Mesenchymal stem cell (in vitro differentiated cells and primary cell): ENCODE measurements at regions not wholly inside any gene's neighbourhood (a gene's known extent, or its start where the extent isn't known, plus 50 kb on each side); places are given as distances from the start of the nearest gene placed in this dataset.

Source experiments
- DNase-seq: peaks from one replicate; pipeline ENCODE4 v3.0.0-alpha.2; 2013
- H2AFZ ChIP-seq: one replicate; pipeline ENCODE4 v1.6.1; 2013; ENCODE audit warnings: low read depth, mild to moderate bottlenecking, control low read depth, inconsistent platforms, low read length, moderate library complexity
- H2AK5ac ChIP-seq: 2 replicates; pipeline ENCODE4 v1.6.1; 2013; ENCODE audit warnings: low read length, moderate library complexity, mild to moderate bottlenecking, inconsistent platforms; ENCODE audit not compliant: severe bottlenecking
- H2BK120ac ChIP-seq: one replicate; pipeline ENCODE4 v1.6.1; 2013; ENCODE audit warnings: low read depth, mild to moderate bottlenecking, inconsistent platforms, low read length, moderate library complexity
- H2BK12ac ChIP-seq, 2 experiments: one replicate each; pipeline ENCODE4 v1.6.1; 2013; ENCODE audit warnings: inconsistent platforms in 2 of 2, low read length in 2 of 2, mild to moderate bottlenecking in 2 of 2, moderate library complexity in 2 of 2, control low read depth in 1 of 2
- H2BK15ac ChIP-seq: one replicate; pipeline ENCODE4 v1.6.1; 2013; ENCODE audit warnings: mild to moderate bottlenecking, low read depth, inconsistent platforms; ENCODE audit not compliant: poor library complexity, severe bottlenecking
- H2BK5ac ChIP-seq: 2 replicates; pipeline ENCODE4 v1.6.1; 2013; ENCODE audit warnings: low read depth, mild to moderate bottlenecking, low read length, control low read depth, inconsistent platforms; ENCODE audit not compliant: poor library complexity, severe bottlenecking
- H3K14ac ChIP-seq, 2 experiments: one replicate each; pipeline ENCODE4 v1.6.1; 2013; ENCODE audit warnings: inconsistent platforms in 2 of 2, low read length in 2 of 2, control low read depth in 1 of 2, mild to moderate bottlenecking in 1 of 2, moderate library complexity in 1 of 2
- H3K18ac ChIP-seq, 2 experiments: one replicate each; pipeline ENCODE4 v1.6.1; 2013; ENCODE audit warnings: inconsistent platforms in 2 of 2, low read length in 2 of 2, control low read depth in 1 of 2, low read depth in 1 of 2, mild to moderate bottlenecking in 1 of 2
- H3K23ac ChIP-seq, 2 experiments: one replicate each; pipeline ENCODE4 v1.6.1; 2013; ENCODE audit warnings: inconsistent platforms in 2 of 2, low read length in 2 of 2, mild to moderate bottlenecking in 2 of 2, moderate library complexity in 2 of 2, control low read depth in 1 of 2
- H3K27ac ChIP-seq: 2 replicates; pipeline ENCODE4 v1.5.1; 2013; ENCODE audit warnings: mild to moderate bottlenecking, moderate library complexity, low read length, control low read depth, inconsistent platforms; ENCODE audit not compliant: poor library complexity, severe bottlenecking
- H3K27me3 ChIP-seq, 2 experiments: 2 replicates each; pipeline versions ENCODE4 v1.6.1 to v1.7.0; 2013; ENCODE audit warnings: low read length in 2 of 2, mild to moderate bottlenecking in 2 of 2, moderate library complexity in 2 of 2, control low read depth in 1 of 2, inconsistent platforms in 1 of 2; ENCODE audit not compliant: control insufficient read depth in 1 of 2, insufficient read depth in 1 of 2
- H3K36me3 ChIP-seq, 2 experiments: 2 replicates each; pipeline versions ENCODE4 v1.6.1 to v1.7.0; 2013; ENCODE audit warnings: low read length in 2 of 2, control low read depth in 1 of 2, inconsistent platforms in 1 of 2, low read depth in 1 of 2, mild to moderate bottlenecking in 1 of 2; ENCODE audit not compliant: insufficient read depth in 2 of 2, control insufficient read depth in 1 of 2
- H3K4ac ChIP-seq, 2 experiments: one replicate each; pipeline ENCODE4 v1.6.1; 2013; ENCODE audit warnings: inconsistent platforms in 2 of 2, low read length in 2 of 2, mild to moderate bottlenecking in 2 of 2, moderate library complexity in 2 of 2, control low read depth in 1 of 2, low read depth in 1 of 2
- H3K4me1 ChIP-seq: 2 replicates; pipeline ENCODE4 v1.6.1; 2013; ENCODE audit warnings: low read depth, low read length, control low read depth; ENCODE audit not compliant: control insufficient read depth, insufficient read depth
- H3K4me2 ChIP-seq: 2 replicates; pipeline ENCODE4 v1.6.1; 2013; ENCODE audit warnings: low read length, mild to moderate bottlenecking, inconsistent platforms; ENCODE audit not compliant: poor library complexity, severe bottlenecking
- H3K4me3 ChIP-seq, 2 experiments: 2 replicates each; pipeline versions ENCODE4 v1.5.1 to v1.7.0; 2013; ENCODE audit warnings: low read length in 2 of 2, mild to moderate bottlenecking in 2 of 2, control low read depth in 1 of 2, low read depth in 1 of 2; ENCODE audit not compliant: insufficient read depth in 1 of 2
- H3K79me1 ChIP-seq: replicated peaks from 2 replicates; pipeline ENCODE4 v1.6.1; 2013; ENCODE audit warnings: mild to moderate bottlenecking, control low read depth, low read length, inconsistent platforms; ENCODE audit not compliant: poor library complexity, severe bottlenecking
- H3K9ac ChIP-seq: 2 replicates; pipeline ENCODE4 v1.7.0; 2013; ENCODE audit warnings: mild to moderate bottlenecking, low read length, moderate library complexity
- H3K9me3 ChIP-seq: 2 replicates; pipeline ENCODE4 v1.7.0; 2013; ENCODE audit warnings: mild to moderate bottlenecking, low read length; ENCODE audit not compliant: control insufficient read depth
- H4K8ac ChIP-seq: one replicate; pipeline ENCODE4 v1.6.1; 2013; ENCODE audit warnings: inconsistent platforms, mild to moderate bottlenecking, low read length, moderate library complexity
- H4K91ac ChIP-seq: one replicate; pipeline ENCODE4 v1.6.1; 2013; ENCODE audit warnings: mild to moderate bottlenecking, low read length, inconsistent platforms
- WGBS: methylation state at CpG from one replicate; pipeline ENCODE4 v1.1.7; 2013; ENCODE audit warnings: mixed read lengths; 5-methylcytosine and 5-hydroxymethylcytosine counted together

DNA sequence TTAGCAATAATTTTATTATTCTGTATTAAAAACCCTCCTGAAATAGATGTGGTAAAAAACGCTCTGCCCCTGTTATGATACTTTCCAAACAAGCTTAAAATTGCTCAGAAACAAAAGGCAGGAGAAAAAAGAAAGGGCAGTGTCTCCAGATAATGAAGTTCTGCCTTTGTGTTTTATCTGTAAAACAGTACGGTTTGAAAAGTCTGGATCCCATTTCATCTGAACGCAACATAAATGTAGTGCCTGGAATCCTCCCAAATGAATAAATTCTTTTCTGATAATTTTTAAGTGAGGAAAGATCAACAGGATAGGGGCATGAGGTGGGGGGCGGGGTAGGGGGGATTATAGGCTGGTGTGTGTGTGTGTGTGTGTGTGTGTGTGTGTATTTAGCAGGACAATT is 87.5 kb upstream of the SOX9 start:
- no peak overlapping the region for H2AK5ac ChIP-seq
- H4K91ac ChIP-seq: no peak overlapping the region
- no peak overlapping the region for H3K4ac ChIP-seq
- no peak overlapping the region for H3K4me2 ChIP-seq
- 100% methylated on average over 3 of the region's 4 CpGs for WGBS
- H3K4me3 ChIP-seq: no peak overlapping the region
- no peak overlapping the region for H2AFZ ChIP-seq
- H2BK15ac ChIP-seq: no peak overlapping the region
- no peak overlapping the region for H3K9ac ChIP-seq
- no peak overlapping the region for H4K8ac ChIP-seq
- DNase-seq: no peak
- no peaks in the 10 kb centered on the region for H3K36me3 ChIP-seq
- H2BK120ac ChIP-seq: no peak overlapping the region
- no peaks in the 10 kb centered on the region for H3K79me1 ChIP-seq
- peaks cover 0 to 9% of the 10 kb centered on the region in 2 experiments for H3K27me3 ChIP-seq
- no peak overlapping the region for H3K27ac ChIP-seq
- H3K9me3 ChIP-seq: no peaks in the 10 kb centered on the region
- no peak overlapping the region for H3K18ac ChIP-seq
- no peak overlapping the region for H3K14ac ChIP-seq
- H3K4me1 ChIP-seq: no peaks in the 10 kb centered on the region
- no peak overlapping the region for H3K23ac ChIP-seq
- H2BK12ac ChIP-seq: no peak overlapping the region
- H2BK5ac ChIP-seq: no peak overlapping the region

- H3K23ac ChIP-seq: no peak overlapping the region
- no peak overlapping the region for H2BK120ac ChIP-seq
- no peaks in the 10 kb centered on the region for H3K4me1 ChIP-seq
- no peak overlapping the region for H3K4ac ChIP-seq
- no peak overlapping the region for H4K91ac ChIP-seq
- no peak overlapping the region for H3K4me2 ChIP-seq
- H2BK5ac ChIP-seq: no peak overlapping the region
- H2BK12ac ChIP-seq: no peak overlapping the region
- 100% methylated on average over 1 of the region's 2 CpGs for WGBS
- no peak overlapping the region for H2AK5ac ChIP-seq
- H4K8ac ChIP-seq: no peak overlapping the region
- H3K36me3 ChIP-seq: no peaks in the 10 kb centered on the region
- H3K4me3 ChIP-seq: no peak overlapping the region
- H3K79me1 ChIP-seq: no peaks in the 10 kb centered on the region
- DNase-seq: no peak
- no peak overlapping the region for H3K18ac ChIP-seq
- H2BK15ac ChIP-seq: no peak overlapping the region
- H3K9me3 ChIP-seq: no peaks in the 10 kb centered on the region
- no peak overlapping the region for H3K9ac ChIP-seq
- H3K27ac ChIP-seq: no peak overlapping the region
- peaks cover 0 to 10% of the 10 kb centered on the region in 2 experiments for H3K27me3 ChIP-seq
- H2AFZ ChIP-seq: no peak overlapping the region
- no peak overlapping the region for H3K14ac ChIP-seq
Observed at GRCh38 chr17:72034000-72034399, 86.8 kb upstream of the SOX9 start.

DNA sequence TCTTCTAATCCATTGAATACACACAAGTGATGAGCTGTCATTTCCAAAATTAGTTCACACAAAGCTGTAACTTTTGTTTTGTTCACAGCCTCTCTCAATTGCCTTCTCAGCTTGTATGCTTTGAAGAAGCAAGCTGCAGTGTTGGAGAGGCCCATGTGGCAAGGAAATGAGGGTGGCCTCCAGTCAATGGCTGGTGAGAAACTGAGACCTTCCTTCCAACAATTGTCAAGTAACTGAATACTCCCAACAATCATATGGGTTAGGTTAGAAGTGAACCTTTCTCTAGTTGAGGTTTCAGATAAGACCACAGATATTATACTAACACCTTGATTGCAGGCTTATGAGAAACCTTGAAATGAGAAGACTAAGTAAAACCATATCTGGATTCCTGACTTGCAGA is 82.4 kb upstream of the SOX9 start:
- no peak overlapping the region for H4K91ac ChIP-seq
- H3K36me3 ChIP-seq: no peaks in the 10 kb centered on the region
- no peak overlapping the region for H4K8ac ChIP-seq
- no peak overlapping the region for H3K4me2 ChIP-seq
- no peaks in the 10 kb centered on the region for H3K79me1 ChIP-seq
- H3K9me3 ChIP-seq: no peaks in the 10 kb centered on the region
- no peak overlapping the region for H2BK15ac ChIP-seq
- no peak overlapping the region for H2BK5ac ChIP-seq
- no peak overlapping the region for H3K4ac ChIP-seq
- no peak for DNase-seq
- H2AK5ac ChIP-seq: no peak overlapping the region
- no peak overlapping the region for H3K9ac ChIP-seq
- no peak overlapping the region for H2BK120ac ChIP-seq
- H3K4me1 ChIP-seq: no peaks in the 10 kb centered on the region
- H3K14ac ChIP-seq: no peak overlapping the region
- no peak overlapping the region for H3K23ac ChIP-seq
- H2AFZ ChIP-seq: no peak overlapping the region
- H3K27me3 ChIP-seq: peaks cover 4 to 17% of the 10 kb centered on the region in 2 experiments
- no peak overlapping the region for H3K4me3 ChIP-seq
- no peak overlapping the region for H3K27ac ChIP-seq
- H3K18ac ChIP-seq: no peak overlapping the region
- H2BK12ac ChIP-seq: no peak overlapping the region

GRCh38 chr17:72039490-72039889 is 81.3 kb upstream of the SOX9 start:
- Histone ChIP-seq H4K91ac (no peak overlapping the region), H3K36me3 (no peaks in the 10 kb centered on the region), H3K9ac (no peak overlapping the region), H2BK12ac (no peak overlapping the region), H2AFZ (no peak overlapping the region), H3K4me3 (no peak overlapping the region), H3K27me3 (peaks cover 4 to 17% of the 10 kb centered on the region in 2 experiments), H2BK5ac (no peak overlapping the region), H3K14ac (no peak overlapping the region), H3K27ac (no peak overlapping the region), H2AK5ac (no peak overlapping the region), H3K4me1 (no peaks in the 10 kb centered on the region), H3K23ac (no peak overlapping the region), H3K4ac (no peak overlapping the region), H2BK120ac (no peak overlapping the region), H3K4me2 (no peak overlapping the region), H2BK15ac (no peak overlapping the region), H3K18ac (no peak overlapping the region), H4K8ac (no peak overlapping the region), H3K79me1 (no peaks in the 10 kb centered on the region), H3K9me3 (no peaks in the 10 kb centered on the region)
- 100% methylated on average over 1 of the region's 2 CpGs for WGBS
- no peak for DNase-seq
